ENCODE measurements at regions not wholly inside any gene's neighbourhood (a gene's known extent, or its start where the extent isn't known, plus 50 kb on each side); places are given as distances from the start of the nearest gene placed in this dataset.

- no peak for TF ChIP-seq CTCF (IDR thresholded peaks at IDR 0.05; ENCODE audit: poor library complexity, severe bottlenecking)
- TF ChIP-seq EZH2 (IDR thresholded peaks at IDR 0.05; ENCODE audit: borderline replicate concordance, insufficient read depth, low read length, poor library complexity, severe bottlenecking) = no peak
Observed at GRCh38 chr6:155528982-155529453, 73.4 kb upstream of the NOX3 start.

Data from neural cell (in vitro differentiated cells).